GM11168 (cell line): ENCODE measurements at regions not wholly inside any gene's neighbourhood (a gene's known extent, or its start where the extent isn't known, plus 50 kb on each side); places are given as distances from the start of the nearest gene placed in this dataset.

Source experiments
- in situ Hi-C: fragments of 300-500 bp; cut with MboI; formaldehyde crosslinking; loops from one replicate; pipeline ENCODE4 v1.12.0; 2022; ENCODE audit warnings: low sequenced_read_pairs; ENCODE audit not compliant: unreplicated experiment

GRCh38 chr12:125458552-125459268 lies 393.5 kb downstream of the AACS start:
- in situ Hi-C loops = no loop called here

GRCh38 chr12:125461831-125462230 lies 396.6 kb downstream of the AACS start:
- in situ Hi-C loops = no loop called here

- in situ Hi-C loops = no loop called here
Observed at GRCh38 chr12:125463386-125463785, 398.2 kb downstream of the AACS start.

GRCh38 chr12:125467363-125467762 lies 402.1 kb downstream of the AACS start:
- in situ Hi-C loops = no loop called here

GRCh38 chr12:125469683-125470082 lies 404.4 kb downstream of the AACS start:
- in situ Hi-C loops = no loop called here

- in situ Hi-C loops = no loop called here
Observed at GRCh38 chr12:125470838-125471783, 405.9 kb downstream of the AACS start.

GRCh38 chr12:125473501-125473900 lies 408.3 kb downstream of the AACS start:
- in situ Hi-C loops = no loop called here

- in situ Hi-C loops = no loop called here
Observed at GRCh38 chr12:125487336-125487735, 422.1 kb downstream of the AACS start.

- in situ Hi-C loops = no loop called here
Observed at GRCh38 chr12:125491553-125491952, 426.3 kb downstream of the AACS start.

GRCh38 chr12:125492354-125493270 lies 427.4 kb downstream of the AACS start:
- in situ Hi-C loops = no loop called here

GRCh38 chr12:125493704-125494308 lies 428.6 kb downstream of the AACS start:
- in situ Hi-C loops = no loop called here

GRCh38 chr12:125503128-125503527 lies 437.9 kb downstream of the AACS start:
- in situ Hi-C loops = no loop called here

- in situ Hi-C loops = no loop called here
Observed at GRCh38 chr12:125509195-125509594, 444.0 kb downstream of the AACS start.

- in situ Hi-C loops = no loop called here
Observed at GRCh38 chr12:125512541-125513298, 447.5 kb downstream of the AACS start.

GRCh38 chr12:125515887-125516286 lies 450.7 kb downstream of the AACS start:
- in situ Hi-C loops = no loop called here

- in situ Hi-C loops = no loop called here
Observed at GRCh38 chr12:125518074-125518473, 452.8 kb downstream of the AACS start.

GRCh38 chr12:125519026-125519651 lies 453.9 kb downstream of the AACS start:
- in situ Hi-C loops = no loop called here

- in situ Hi-C loops = loop anchor here (25.0 kb wide), 1 partner anchor 1336 kb away; no protein-coding TSS in a partner anchor
Observed at GRCh38 chr12:125525879-125526278, 460.6 kb downstream of the AACS start.

GRCh38 chr12:125528281-125528680 lies 463.0 kb downstream of the AACS start:
- in situ Hi-C loops = loop anchor here (25.0 kb wide), 1 partner anchor 1334 kb away; no protein-coding TSS in a partner anchor
